ENCODE measurements at regions not wholly inside any gene's neighbourhood (a gene's known extent, or its start where the extent isn't known, plus 50 kb on each side); places are given as distances from the start of the nearest gene placed in this dataset.

DNA sequence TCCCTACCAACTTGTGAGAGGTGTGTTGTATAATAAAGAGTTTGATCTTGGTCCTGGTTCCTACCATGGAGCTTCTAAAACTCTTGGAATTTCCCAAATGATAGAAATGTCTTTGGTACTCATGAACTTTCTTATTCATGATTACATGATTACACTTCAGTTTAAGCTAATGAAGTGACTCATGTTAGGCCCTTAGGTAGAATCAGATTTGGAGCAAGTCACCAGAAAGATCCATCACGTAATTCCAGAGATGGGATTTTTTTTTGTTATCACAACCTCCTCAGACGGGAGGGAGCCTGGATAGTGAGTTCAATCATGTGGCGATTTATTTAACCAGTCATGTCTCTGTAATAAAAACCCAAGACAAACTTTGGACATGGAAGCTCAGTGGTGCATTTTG is 1287.6 kb upstream of the ZEB2 start:
- H3K36me3 ChIP-seq (replicated peaks in 1 of 2): no peaks in the 10 kb centered on the region
- no peaks in the 10 kb centered on the region for H3K9me3 ChIP-seq (replicated peaks in 1 of 3)
- 82 to 94% (median 88%) methylated on average over 3 of the region's 3 CpGs for WGBS, 4 donors
- TF ChIP-seq POLR2A (IDR thresholded peaks at IDR 0.05): no peak
- no peak for TF ChIP-seq CTCF (IDR thresholded peaks at IDR 0.05)
- H3K4me1 ChIP-seq (replicated peaks in 1 of 2): no peaks in the 10 kb centered on the region
- H3K27me3 ChIP-seq: no peaks in the 10 kb centered on the region
- DNase-seq: no peak
- intact Hi-C loops (cut with DNase I): no loop called here
- no peak overlapping the region for H3K4me3 ChIP-seq
- no peak overlapping the region for H3K27ac ChIP-seq

GRCh38 chr2:145806546-145806945 is 1286.6 kb upstream of the ZEB2 start:
- intact Hi-C loops (cut with DNase I): no loop called here
- Histone ChIP-seq H3K9me3 (replicated peaks in 1 of 3) (no peaks in the 10 kb centered on the region), H3K4me3 (no peak overlapping the region), H3K27ac (no peak overlapping the region), H3K27me3 (no peaks in the 10 kb centered on the region), H3K36me3 (replicated peaks in 1 of 2) (no peaks in the 10 kb centered on the region), H3K4me1 (replicated peaks in 1 of 2) (no peaks in the 10 kb centered on the region)
- DNase-seq: no peak
- TF ChIP-seq CTCF (IDR thresholded peaks at IDR 0.05) (no peak), POLR2A (IDR thresholded peaks at IDR 0.05) (no peak)

DNA sequence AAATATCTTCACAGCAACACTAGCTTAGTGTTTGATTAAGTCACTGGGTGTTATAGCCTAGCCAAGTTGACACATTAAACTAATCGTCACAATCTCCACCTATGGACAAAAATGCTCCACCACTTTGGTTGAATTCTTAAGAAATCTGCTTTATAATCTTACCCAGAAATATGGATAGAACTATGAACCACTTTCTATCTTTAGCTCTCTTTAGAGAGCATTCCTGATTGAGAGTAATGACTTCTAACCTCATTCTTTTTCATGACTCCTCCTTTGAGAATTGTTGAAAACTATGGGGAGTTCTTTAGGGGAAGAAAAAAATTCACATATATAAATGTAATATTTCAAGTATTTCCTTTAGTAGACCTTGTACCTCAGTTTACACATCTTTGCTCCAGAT is 1282.2 kb upstream of the ZEB2 start:
- DNase-seq: no peak
- H3K27ac ChIP-seq: no peak overlapping the region
- no peaks in the 10 kb centered on the region for H3K27me3 ChIP-seq
- no peaks in the 10 kb centered on the region for H3K36me3 ChIP-seq (replicated peaks in 1 of 2)
- no peaks in the 10 kb centered on the region for H3K9me3 ChIP-seq (replicated peaks in 1 of 3)
- intact Hi-C loops (cut with DNase I): no loop called here
- no peak overlapping the region for H3K4me3 ChIP-seq
- 76 to 90% (median 85%) methylated on average over 1 of the region's 1 CpG for WGBS, 4 donors
- no peaks in the 10 kb centered on the region for H3K4me1 ChIP-seq (replicated peaks in 1 of 2)
- TF ChIP-seq CTCF (IDR thresholded peaks at IDR 0.05) (no peak), POLR2A (IDR thresholded peaks at IDR 0.05) (no peak)

DNA sequence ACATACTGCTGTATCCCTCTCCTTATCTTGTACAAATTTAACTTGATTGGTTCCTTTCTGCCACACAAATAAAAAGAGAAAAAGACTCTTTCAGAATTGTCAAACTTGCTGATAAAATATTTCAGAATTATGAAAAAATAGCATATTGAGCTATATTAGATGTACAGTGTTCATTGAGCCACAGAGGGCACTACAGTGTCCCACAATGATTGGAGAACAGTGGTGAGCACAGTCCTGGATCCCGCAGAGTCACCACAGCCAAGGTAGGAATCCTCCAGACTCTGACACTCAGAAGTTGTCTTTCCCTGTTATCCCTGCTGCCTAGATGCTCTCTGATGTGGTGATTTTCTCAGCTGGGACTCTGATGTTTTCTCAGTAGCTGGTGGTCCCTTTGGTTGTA is 1281.3 kb upstream of the ZEB2 start:
- Histone ChIP-seq H3K9me3 (replicated peaks in 1 of 3) (no peaks in the 10 kb centered on the region), H3K4me3 (no peak overlapping the region), H3K27ac (no peak overlapping the region), H3K36me3 (replicated peaks in 1 of 2) (no peaks in the 10 kb centered on the region), H3K27me3 (no peaks in the 10 kb centered on the region), H3K4me1 (replicated peaks in 1 of 2) (no peaks in the 10 kb centered on the region)
- no peak for TF ChIP-seq POLR2A (IDR thresholded peaks at IDR 0.05)
- TF ChIP-seq CTCF (IDR thresholded peaks at IDR 0.05): no peak
- no peak for DNase-seq
- intact Hi-C loops (cut with DNase I): no loop called here
- 85 to 100% (median 94%) methylated on average over 1 of the region's 1 CpG for WGBS, 4 donors
